ENCODE measurements at regions not wholly inside any gene's neighbourhood (a gene's known extent, or its start where the extent isn't known, plus 50 kb on each side); places are given as distances from the start of the nearest gene placed in this dataset.

DNA sequence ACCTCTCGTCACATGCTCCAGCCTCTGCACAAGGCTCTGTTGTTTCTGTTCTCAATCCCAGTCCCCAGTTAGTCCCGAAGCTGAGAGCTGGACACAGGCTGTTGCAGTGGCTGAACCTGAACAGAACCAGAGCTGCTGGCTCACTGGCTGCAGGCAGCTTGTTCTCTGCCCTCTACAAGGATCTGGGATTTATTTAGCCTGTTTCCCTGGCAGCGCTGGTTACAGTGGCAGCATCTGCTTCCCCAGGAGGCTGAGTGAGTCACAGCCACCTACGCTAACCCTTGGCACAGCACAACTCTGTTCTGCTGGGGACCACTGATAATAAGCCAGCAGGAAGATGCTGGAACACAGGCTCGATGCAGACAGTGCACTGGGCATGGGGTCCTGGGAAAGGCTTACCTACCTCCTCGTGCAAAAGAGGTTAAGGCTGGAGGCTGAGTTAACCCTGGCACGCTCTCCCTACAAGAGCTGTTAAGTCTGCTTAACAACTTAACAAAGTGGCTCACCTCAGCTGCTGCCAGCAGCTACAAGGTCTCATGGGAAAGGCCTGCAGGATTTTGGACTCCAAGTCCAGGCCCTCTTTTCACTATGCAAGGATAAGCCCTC, 299.6 kb downstream of the PCNX1 start:
- no peak for TF ChIP-seq POLR2A (IDR thresholded peaks at IDR 0.05)
- TF ChIP-seq, protein P1, sequence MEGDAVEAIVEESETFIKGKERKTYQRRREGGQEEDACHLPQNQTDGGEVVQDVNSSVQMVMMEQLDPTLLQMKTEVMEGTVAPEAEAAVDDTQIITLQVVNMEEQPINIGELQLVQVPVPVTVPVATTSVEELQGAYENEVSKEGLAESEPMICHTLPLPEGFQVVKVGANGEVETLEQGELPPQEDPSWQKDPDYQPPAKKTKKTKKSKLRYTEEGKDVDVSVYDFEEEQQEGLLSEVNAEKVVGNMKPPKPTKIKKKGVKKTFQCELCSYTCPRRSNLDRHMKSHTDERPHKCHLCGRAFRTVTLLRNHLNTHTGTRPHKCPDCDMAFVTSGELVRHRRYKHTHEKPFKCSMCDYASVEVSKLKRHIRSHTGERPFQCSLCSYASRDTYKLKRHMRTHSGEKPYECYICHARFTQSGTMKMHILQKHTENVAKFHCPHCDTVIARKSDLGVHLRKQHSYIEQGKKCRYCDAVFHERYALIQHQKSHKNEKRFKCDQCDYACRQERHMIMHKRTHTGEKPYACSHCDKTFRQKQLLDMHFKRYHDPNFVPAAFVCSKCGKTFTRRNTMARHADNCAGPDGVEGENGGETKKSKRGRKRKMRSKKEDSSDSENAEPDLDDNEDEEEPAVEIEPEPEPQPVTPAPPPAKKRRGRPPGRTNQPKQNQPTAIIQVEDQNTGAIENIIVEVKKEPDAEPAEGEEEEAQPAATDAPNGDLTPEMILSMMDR (IDR thresholded peaks at IDR 0.05 in 8 of 11, conservative IDR thresholded peaks at IDR 0.05 in 3 of 11) = no peak
- TF ChIP-seq POLR2AphosphoS5 (IDR thresholded peaks at IDR 0.05) = no peak
- 73 to 84% (median 80%) methylated on average over 7 of the region's 7 CpGs for WGBS, 5 donors
- Histone ChIP-seq H3K27me3 (replicated peaks in 1 of 7) (no peaks in the 10 kb centered on the region), H3K4me1 (no peaks in the 10 kb centered on the region), H3K4me3 (no peak overlapping the region), H3K9me3 (peaks cover 0 to 5% (median 0%) of the 10 kb centered on the region in 8 donors), H3K36me3 (no peaks in the 10 kb centered on the region), H3K27ac (no peak overlapping the region)
- intact Hi-C loops (cut with DNase I; ENCODE audit: low total_unique reads) = no loop called here
- no peak for DNase-seq

DNA sequence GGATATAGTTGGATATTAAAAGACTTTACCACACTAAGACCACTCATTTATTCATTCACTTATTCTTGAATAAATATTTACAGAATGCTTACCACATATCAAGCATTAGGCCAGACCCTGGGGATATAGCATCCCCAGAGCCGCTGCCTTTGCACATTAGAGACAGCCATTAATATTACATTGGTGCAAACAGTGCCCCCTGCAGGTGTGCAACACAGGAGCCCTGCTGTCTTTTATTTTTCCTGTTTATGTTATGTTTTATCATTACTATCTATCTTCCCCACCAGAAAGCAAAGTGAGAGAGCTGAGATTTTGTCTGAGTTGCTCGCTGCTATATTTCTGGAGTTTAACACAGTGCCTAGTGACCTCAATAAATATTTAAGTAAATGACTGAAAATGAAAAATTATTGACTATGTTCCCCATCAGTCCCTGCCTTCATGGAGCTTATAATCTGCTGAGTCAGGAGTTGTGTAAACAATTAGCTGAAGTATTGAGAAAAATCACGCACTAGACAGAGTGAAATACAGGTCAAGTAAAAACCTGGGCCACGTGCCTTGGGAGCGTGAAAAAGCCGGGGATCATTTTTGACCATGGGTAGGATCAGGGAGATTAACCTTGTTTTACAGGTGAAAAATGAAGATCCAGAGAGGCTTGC, 301.6 kb downstream of the PCNX1 start:
- WGBS, 5 donors = 91 to 96% (median 95%) methylated on average over 6 of the region's 6 CpGs
- H3K4me3 ChIP-seq = no peak overlapping the region
- intact Hi-C loops (cut with DNase I; ENCODE audit: low total_unique reads) = no loop called here
- peaks cover 0 to 5% (median 0%) of the 10 kb centered on the region in 8 donors for H3K9me3 ChIP-seq
- no peak for DNase-seq
- H3K36me3 ChIP-seq = no peaks in the 10 kb centered on the region
- no peaks in the 10 kb centered on the region for H3K27me3 ChIP-seq (replicated peaks in 1 of 7)
- no peaks in the 10 kb centered on the region for H3K4me1 ChIP-seq
- H3K27ac ChIP-seq = no peak overlapping the region
- TF ChIP-seq POLR2AphosphoS5 (IDR thresholded peaks at IDR 0.05) (no peak), POLR2A (IDR thresholded peaks at IDR 0.05) (no peak)
- TF ChIP-seq, protein P1 (IDR thresholded peaks at IDR 0.05 in 8 of 11, conservative IDR thresholded peaks at IDR 0.05 in 3 of 11) = no peak

DNA sequence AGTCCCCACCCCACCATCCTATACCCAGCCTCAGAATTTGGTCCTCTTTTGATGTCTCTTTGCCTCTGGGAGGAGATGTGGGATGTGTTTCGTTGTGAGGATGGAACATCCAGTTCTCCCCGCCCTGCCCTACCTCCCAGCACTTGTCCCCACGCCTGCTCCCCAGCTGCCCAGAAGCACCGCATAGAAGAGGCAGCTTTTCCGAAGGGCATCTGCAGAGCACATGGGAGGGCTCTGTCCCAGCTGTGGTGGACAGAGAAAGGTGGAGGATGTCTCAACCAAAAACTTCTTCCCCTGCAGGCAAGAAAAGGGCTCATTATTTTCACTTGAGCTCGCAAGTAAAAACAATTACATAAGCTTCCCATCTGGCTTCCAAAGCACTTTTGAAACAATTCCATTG, 302.6 kb downstream of the PCNX1 start:
- Histone ChIP-seq H3K27me3 (replicated peaks in 1 of 7) (no peaks in the 10 kb centered on the region), H3K4me1 (no peaks in the 10 kb centered on the region), H3K4me3 (no peak overlapping the region), H3K27ac (no peak overlapping the region), H3K9me3 (peaks cover 0 to 5% (median 0%) of the 10 kb centered on the region in 8 donors), H3K36me3 (no peaks in the 10 kb centered on the region)
- 86 to 94% (median 94%) methylated on average over 6 of the region's 6 CpGs for WGBS, 5 donors
- intact Hi-C loops (cut with DNase I; ENCODE audit: low total_unique reads) = no loop called here
- no peak for DNase-seq
- TF ChIP-seq, protein P1 (IDR thresholded peaks at IDR 0.05 in 8 of 11, conservative IDR thresholded peaks at IDR 0.05 in 3 of 11) = no peak
- TF ChIP-seq POLR2AphosphoS5 (IDR thresholded peaks at IDR 0.05) = no peak
- TF ChIP-seq POLR2A (IDR thresholded peaks at IDR 0.05) = no peak

- intact Hi-C loops (cut with DNase I; ENCODE audit: low total_unique reads) = no loop called here
- 76 to 94% (median 87%) methylated on average over 5 of the region's 5 CpGs for WGBS, 5 donors
Observed at GRCh38 chr14:71212093-71212492, 304.8 kb downstream of the PCNX1 start.

More at GRCh38 chr14:71212093-71212492, 304.8 kb downstream of the PCNX1 start:
- Histone ChIP-seq H3K27ac (no peak overlapping the region), H3K4me3 (no peak overlapping the region), H3K4me1 (no peaks in the 10 kb centered on the region), H3K36me3 (no peaks in the 10 kb centered on the region), H3K9me3 (peaks cover 0 to 3% (median 0%) of the 10 kb centered on the region in 8 donors), H3K27me3 (replicated peaks in 1 of 7) (no peaks in the 10 kb centered on the region)
- no peak for DNase-seq
- TF ChIP-seq POLR2AphosphoS5 (IDR thresholded peaks at IDR 0.05) (no peak), POLR2A (IDR thresholded peaks at IDR 0.05) (no peak)
- TF ChIP-seq, protein P1 (IDR thresholded peaks at IDR 0.05 in 8 of 11, conservative IDR thresholded peaks at IDR 0.05 in 3 of 11) = no peak
